Gastroesophageal sphincter (tissue), 4 donors: ENCODE measurements at regions not wholly inside any gene's neighbourhood (a gene's known extent, or its start where the extent isn't known, plus 50 kb on each side); places are given as distances from the start of the nearest gene placed in this dataset.

Experiments used
- ATAC-seq: fragments of 150-250 bp; one replicate; pipeline ENCODE4 v1.9.1; 2016; ENCODE audit warnings: mild to moderate bottlenecking, moderate library complexity
- H3K27ac ChIP-seq, 4 donors: fragments of 200-600 bp; sonication (generic) in 3 of 4; 1 replicate in 3 of 4; 2 replicates in 1 of 4; pipeline ENCODE4 v1.5.1; 2016 to 2019
- H3K27me3 ChIP-seq: fragments of 200-600 bp; sonication (generic); one replicate; pipeline ENCODE4 v1.5.1; 2019
- H3K36me3 ChIP-seq, 2 donors: fragments of 200-600 bp; sonication (generic); one replicate each; pipeline ENCODE4 v1.5.1; 2019; ENCODE audit warnings: control low read depth in 1 of 2
- H3K4me1 ChIP-seq, 3 donors: fragments of 200-600 bp; sonication (generic); 1 replicate in 2 of 3; 2 replicates in 1 of 3; pipeline ENCODE4 v1.5.1; 2016 to 2019; ENCODE audit warnings: control low read depth in 2 of 3
- H3K4me3 ChIP-seq, 2 donors: fragments of 200-600 bp; sonication (generic); one replicate each; pipeline ENCODE4 v1.5.1; 2019; ENCODE audit warnings: mild to moderate bottlenecking in 1 of 2, moderate library complexity in 1 of 2
- H3K9me3 ChIP-seq, 3 donors: fragments of 200-600 bp; sonication (generic); one replicate each; pipeline ENCODE4 v1.5.1; 2017 to 2019; ENCODE audit warnings: control low read depth in 2 of 3
- CTCF ChIP-seq, 4 experiments: fragments of 200-600 bp in 2 of 4; fragments of 450-650 bp in 2 of 4; sonication (generic) in 1 of 4; IDR thresholded peaks; one replicate each; pipeline ENCODE4 v1.5.1; 2017 to 2019; ENCODE audit warnings: antibody characterized with exemption in 4 of 4, mild to moderate bottlenecking in 2 of 4, moderate library complexity in 2 of 4
- EP300 ChIP-seq: sonication (generic); formaldehyde crosslinking; IDR thresholded peaks from one replicate; pipeline ENCODE4 v1.6.1; 2017; ENCODE audit warnings: antibody characterized with exemption, mild to moderate bottlenecking
- POLR2A ChIP-seq, 2 donors: fragments of 450-650 bp; IDR thresholded peaks; one replicate each; pipeline ENCODE4 v1.6.1; 2017; ENCODE audit warnings: antibody characterized with exemption in 2 of 2, mild to moderate bottlenecking in 2 of 2, moderate library complexity in 1 of 2
- POLR2AphosphoS5 ChIP-seq: sonication (generic); formaldehyde crosslinking; IDR thresholded peaks from one replicate; pipeline ENCODE4 v1.6.1; 2017; ENCODE audit warnings: antibody characterized with exemption
- WGBS, 2 donors: methylation state at CpG; one replicate each; pipeline ENCODE4 v1.1.5; 2018; ENCODE audit warnings: low coverage in 1 of 2; 5-methylcytosine and 5-hydroxymethylcytosine counted together

DNA sequence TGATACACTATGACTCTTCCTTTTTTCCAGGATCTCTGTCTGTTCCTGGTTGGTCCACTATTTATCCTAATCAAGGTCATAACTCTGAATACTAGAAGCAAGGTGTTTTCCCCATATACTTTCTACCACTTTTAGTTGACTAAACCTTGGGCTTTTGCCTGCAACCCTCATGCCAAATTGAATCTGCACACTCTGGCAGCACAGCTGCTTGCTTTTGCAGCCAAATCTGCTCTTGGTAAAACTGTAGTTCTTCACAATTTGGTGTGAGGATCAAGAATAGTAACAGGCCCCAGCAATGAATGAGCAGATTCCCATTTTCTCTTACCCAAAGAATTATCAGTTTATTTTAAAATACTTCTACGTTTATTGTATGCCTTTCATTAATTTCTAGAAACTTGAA is 586.5 kb upstream of the CNTN5 start:
- ATAC-seq: no peak
- TF ChIP-seq POLR2AphosphoS5: no peak
- TF ChIP-seq CTCF (IDR thresholded peaks at IDR 0.05): no peak
- TF ChIP-seq EP300: no peak
- no peak for TF ChIP-seq POLR2A (IDR thresholded peaks at IDR 0.05)
- Histone ChIP-seq H3K4me3 (no peak overlapping the region), H3K27ac (no peak overlapping the region), H3K9me3 (peaks cover 0 to 2% (median 0%) of the 10 kb centered on the region in 3 donors), H3K4me1 (no peaks in the 10 kb centered on the region), H3K36me3 (no peaks in the 10 kb centered on the region), H3K27me3 (no peaks in the 10 kb centered on the region)
- 58 to 86% methylated on average over 1 of the region's 1 CpG for WGBS, 2 donors

DNA sequence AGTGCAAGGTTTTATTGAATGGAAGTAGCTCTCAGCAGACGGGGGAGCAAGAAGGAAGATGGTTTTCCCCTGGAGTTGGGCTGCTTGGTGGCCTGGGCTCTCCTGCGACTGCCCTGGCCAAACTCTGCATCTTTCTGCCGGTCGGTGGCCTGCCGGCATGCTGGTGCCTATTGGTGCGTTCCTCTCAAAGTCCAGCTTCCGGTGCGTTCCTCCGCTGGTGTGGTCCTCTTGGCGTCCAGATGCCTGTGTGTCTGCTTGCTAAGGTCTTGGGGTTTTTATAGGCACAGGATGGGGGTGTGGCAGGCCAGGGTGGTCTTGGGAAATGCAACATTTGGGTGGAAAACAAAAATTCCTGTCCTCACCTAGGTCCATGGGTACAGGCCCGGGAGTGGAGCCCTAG is 567.4 kb upstream of the CNTN5 start:
- Histone ChIP-seq H3K4me1 (no peaks in the 10 kb centered on the region), H3K4me3 (no peak overlapping the region), H3K27ac (no peak overlapping the region), H3K9me3 (no peaks in the 10 kb centered on the region), H3K36me3 (no peaks in the 10 kb centered on the region), H3K27me3 (no peaks in the 10 kb centered on the region)
- ATAC-seq: no peak
- no peak for TF ChIP-seq EP300
- no peak for TF ChIP-seq CTCF (IDR thresholded peaks at IDR 0.05)
- TF ChIP-seq POLR2AphosphoS5: no peak
- TF ChIP-seq POLR2A (IDR thresholded peaks at IDR 0.05): no peak
- whole genome bisulfite sequencing, 2 donors: 96 to 100% methylated on average over 1 to 8 of the region's 11 CpGs

DNA sequence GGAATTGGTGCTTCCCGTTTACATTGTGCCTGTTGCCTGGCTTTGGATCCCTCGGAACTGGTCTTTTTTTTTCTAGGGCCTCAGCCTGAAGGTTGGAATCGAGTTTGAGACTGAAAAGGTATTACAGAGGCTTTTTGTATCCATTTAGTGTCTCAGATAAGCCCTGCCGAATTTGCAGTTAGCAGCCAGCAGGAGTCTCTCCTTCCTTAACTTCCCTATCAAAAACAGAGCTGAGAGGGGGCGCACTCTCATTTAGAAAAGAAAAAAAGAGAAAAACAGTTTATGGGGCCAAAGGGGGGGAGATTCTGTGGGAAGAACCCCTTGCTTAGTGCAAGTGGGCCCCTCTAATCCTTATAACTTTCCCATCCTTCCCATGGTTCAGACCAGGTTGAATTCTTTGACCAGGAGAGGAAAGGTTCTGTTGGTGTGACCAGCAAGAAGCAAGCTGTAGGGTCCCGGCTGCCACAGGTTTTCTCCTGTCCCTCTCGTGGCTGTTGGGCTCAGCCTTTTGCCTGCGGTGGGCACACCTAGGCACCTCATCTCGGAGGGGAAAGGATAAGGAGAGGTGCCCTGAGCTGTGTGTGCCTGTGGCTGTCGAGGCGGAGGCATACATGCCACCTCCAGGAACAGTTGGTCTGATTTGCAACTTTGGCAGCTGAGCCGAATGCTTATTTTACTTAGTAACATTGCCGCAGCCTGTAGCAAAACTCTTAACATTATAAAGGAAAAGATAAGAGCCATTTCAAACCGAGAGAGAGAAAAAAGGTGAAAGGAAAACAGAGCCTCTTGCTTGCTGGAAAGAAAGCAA is 565.0 kb upstream of the CNTN5 start:
- TF ChIP-seq POLR2A (IDR thresholded peaks at IDR 0.05): no peak
- TF ChIP-seq POLR2AphosphoS5: no peak
- TF ChIP-seq CTCF (IDR thresholded peaks at IDR 0.05): no peak
- TF ChIP-seq EP300: no peak
- Histone ChIP-seq H3K4me1 (no peaks in the 10 kb centered on the region), H3K36me3 (no peaks in the 10 kb centered on the region), H3K4me3 (no peak overlapping the region), H3K27ac (no peak overlapping the region), H3K27me3 (no peaks in the 10 kb centered on the region), H3K9me3 (no peaks in the 10 kb centered on the region)
- ATAC-seq: no peak
- 68 to 83% methylated on average over 1 to 8 of the region's 14 CpGs for WGBS, 2 donors

- no peaks in the 10 kb centered on the region for H3K9me3 ChIP-seq
- no peaks in the 10 kb centered on the region for H3K4me1 ChIP-seq
- WGBS, 2 donors: 73 to 80% methylated on average over 1 to 3 of the region's 5 CpGs
- H3K27me3 ChIP-seq: no peaks in the 10 kb centered on the region
- H3K36me3 ChIP-seq: no peaks in the 10 kb centered on the region
- no peak overlapping the region for H3K4me3 ChIP-seq
- no peak for ATAC-seq
- TF ChIP-seq POLR2AphosphoS5: no peak
- TF ChIP-seq CTCF (IDR thresholded peaks at IDR 0.05): no peak
- no peak for TF ChIP-seq POLR2A (IDR thresholded peaks at IDR 0.05)
- TF ChIP-seq EP300: no peak
- no peak overlapping the region for H3K27ac ChIP-seq
Observed at GRCh38 chr11:98456308-98456680, 564.5 kb upstream of the CNTN5 start.

- ATAC-seq: no peak
- Histone ChIP-seq H3K4me3 (no peak overlapping the region), H3K36me3 (no peaks in the 10 kb centered on the region), H3K27ac (no peak overlapping the region), H3K4me1 (no peaks in the 10 kb centered on the region), H3K9me3 (no peaks in the 10 kb centered on the region), H3K27me3 (no peaks in the 10 kb centered on the region)
- 90% methylated on average over 1 of the region's 2 CpGs; no CpG with 5 or more reads in 1 of the 2 donors for WGBS, 2 donors
- no peak for TF ChIP-seq POLR2A (IDR thresholded peaks at IDR 0.05)
- TF ChIP-seq CTCF (IDR thresholded peaks at IDR 0.05): no peak
- TF ChIP-seq EP300: no peak
- no peak for TF ChIP-seq POLR2AphosphoS5
Observed at GRCh38 chr11:98495016-98495415, 525.7 kb upstream of the CNTN5 start.
